GM21526 (cell line): ENCODE measurements at regions not wholly inside any gene's neighbourhood (a gene's known extent, or its start where the extent isn't known, plus 50 kb on each side); places are given as distances from the start of the nearest gene placed in this dataset.
"Not testable (repeated sequence)": the region's sequence is repeated elsewhere in the genome, so short reads cannot be mapped to it uniquely, and the experiment has no call there.

Experiments
- ATAC-seq: cut with Tn5 transposase; IDR thresholded peaks from one replicate; pipeline ENCODE4 v1.9.1; 2021; ENCODE audit warnings: moderate library complexity; ENCODE audit not compliant: unreplicated experiment, low FRiP score

DNA sequence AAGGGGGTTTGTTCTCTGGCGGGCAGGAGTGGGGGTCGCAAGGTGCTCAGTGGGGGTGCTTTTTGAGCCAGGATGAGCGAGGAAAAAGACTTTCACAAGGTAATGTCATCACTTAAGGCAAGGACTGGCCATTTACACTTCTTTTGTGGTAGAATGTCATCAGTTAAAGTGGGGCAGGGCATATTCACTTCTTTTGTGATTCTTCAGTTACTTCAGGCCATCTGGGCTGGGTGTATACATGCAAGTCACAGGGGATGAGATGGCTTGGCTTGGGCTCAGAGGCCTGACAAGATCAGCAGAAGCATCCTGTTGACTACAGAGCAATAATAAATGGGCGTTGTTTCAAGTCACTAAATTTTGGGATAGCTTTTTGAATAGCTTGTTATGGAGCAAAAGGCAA, 586.4 kb upstream of the MBL2 start:
- ATAC-seq = not testable (repeated sequence)

DNA sequence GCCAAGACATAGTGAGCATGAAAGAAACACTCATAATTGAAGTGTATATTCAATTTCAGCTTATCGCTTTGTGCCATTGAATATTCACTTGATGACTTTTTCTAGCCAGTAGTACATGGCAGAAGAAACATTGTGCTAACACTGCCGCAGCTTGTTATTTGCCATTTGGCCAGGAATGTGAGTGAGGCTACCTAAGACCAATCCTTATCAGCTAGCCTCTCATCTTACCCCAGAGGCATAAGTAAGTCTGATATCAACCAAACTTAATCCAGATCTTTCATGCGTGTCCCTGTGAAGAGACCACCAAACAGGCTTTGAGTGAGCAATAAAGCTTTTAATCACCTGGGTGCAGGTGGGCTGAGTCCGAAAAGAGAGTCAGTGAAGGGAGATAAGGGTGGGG, 586.0 kb upstream of the MBL2 start:
- ATAC-seq = no peak

DNA sequence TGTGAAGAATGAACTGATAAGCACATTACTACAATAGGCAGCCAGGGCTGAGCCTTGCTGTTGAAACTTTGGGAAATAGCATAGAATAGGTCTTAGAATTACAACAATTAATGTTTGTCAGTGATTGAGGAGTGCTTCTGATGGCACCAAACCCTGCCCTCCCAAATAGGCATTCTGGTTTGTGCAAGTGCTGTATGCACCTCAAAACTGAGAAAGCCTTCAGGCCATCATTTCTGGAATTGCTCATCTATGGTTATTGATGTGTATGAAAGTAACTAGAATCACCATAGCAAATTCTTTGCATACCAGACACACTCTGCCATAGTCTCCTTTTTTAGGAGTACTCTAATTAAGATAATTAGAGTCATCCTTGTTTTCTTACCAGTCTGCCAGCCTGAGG, 585.0 kb upstream of the MBL2 start:
- ATAC-seq = no peak

DNA sequence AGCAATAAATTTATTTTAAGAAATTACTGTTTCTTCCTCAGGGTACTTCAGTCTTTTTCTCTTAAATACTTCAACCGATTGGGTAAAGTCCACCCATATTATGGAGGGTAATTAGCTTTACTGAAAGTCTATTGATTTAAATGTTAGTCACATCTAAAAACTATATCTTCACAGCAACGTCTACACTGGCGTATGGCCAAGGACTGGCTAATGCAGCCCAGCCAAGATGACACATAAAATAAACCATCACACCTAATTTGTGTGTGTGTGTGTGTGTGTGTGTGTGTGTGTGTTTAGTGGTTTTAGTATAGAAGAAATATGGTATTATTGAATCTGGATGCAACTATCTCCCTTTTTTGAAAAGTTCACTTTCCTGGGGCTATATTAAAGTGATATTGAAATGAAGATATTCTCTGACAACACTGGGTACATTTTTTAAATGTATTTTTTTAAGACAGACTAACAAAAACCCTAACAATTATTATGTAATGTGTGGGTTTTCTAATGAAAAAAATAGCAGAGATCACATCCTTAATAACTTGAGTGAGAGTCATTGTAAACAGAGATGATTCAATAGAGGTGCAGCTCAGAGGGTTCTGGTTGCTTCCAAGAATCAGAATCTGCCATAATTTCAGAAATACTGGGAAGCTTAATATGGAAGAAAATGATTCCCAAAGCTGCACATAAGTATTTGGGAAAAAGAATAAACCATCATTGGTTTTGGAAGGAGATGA, 584.2 kb upstream of the MBL2 start:
- ATAC-seq = no peak

DNA sequence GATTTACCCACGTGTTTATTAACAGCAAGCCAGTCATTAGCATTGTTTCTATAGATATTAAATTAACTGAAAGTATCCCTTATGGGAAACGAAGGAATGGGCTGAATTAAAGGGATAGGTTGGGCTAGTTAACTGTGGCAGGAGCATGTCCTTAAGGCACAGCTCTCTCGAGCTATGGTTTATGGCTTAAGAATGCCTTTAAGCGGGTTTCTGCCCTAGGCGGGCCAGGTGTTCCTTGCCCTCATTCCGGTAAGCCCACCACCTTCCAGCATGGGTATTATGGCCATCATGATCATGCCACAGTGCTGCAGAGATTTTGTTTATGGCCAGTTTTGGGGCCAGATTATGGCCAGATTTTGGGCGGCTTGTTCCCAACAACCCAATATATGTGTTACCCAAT, 569.9 kb upstream of the MBL2 start:
- not testable (repeated sequence) for ATAC-seq

DNA sequence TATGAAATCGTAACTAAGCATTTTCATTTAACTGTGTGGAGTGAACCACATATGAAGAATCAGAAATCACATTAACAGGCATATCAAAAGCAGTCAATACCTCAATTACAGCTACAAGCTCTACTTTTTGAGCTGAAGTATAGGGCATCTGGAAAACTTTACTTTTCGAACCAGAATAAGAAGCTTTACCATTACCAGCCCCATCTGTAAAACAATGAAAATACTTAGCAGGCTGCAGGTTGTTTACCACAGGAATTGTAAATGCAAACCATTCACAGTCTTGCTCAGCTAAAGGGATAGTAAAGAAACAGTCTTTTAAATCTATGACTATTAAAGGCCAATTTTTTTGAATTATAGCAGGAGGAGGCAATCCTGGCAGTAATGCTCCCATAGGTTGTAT, 565.6 kb upstream of the MBL2 start:
- ATAC-seq = not testable (repeated sequence)

DNA sequence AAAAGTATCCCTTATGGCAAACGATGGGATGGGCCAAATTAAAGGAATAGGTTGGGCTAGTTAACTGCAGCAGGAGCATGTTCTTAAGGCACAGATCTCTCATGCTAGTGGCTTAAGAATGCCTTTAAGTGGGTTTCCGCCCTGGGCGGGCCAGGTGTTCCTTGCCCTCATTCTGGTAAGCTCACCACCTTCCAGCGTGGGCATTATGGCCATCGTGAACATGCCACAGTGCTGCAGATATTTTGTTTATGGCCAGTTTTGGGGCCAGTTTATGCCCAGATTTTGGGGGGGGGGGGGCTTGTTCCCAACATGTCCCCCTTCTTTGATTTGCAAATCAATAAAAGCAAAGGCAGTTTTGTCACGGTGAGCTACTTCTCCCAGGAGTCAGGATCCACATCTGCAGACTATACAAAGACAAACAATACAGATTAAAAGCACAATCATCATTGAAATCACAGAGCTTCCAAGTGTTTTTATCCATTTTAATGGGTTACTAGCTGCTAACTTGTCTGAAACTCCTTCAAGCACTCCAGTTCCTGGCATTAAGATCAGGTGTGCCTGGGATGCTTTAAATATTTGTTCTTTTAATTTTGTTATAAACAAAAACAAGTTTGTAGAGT, 563.3 kb upstream of the MBL2 start:
- ATAC-seq = not testable (repeated sequence)

DNA sequence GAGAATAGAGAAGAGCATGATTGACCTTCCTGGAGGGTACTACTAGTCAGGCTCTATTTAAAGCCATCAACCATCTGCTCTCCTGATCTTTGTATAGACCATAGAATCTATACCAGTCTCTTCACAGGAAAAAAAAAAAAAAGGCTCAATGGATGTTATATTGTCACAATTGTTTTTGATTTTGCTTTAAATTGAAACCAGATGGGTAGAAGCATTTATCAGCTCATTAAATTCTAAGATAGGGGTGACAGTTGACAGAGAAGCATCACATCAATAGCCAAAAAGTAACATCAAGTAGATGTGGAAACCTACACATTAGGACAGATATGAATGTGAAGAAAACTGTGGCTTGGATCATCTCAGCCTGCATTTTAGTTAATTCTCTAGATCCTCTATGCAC, 558.9 kb upstream of the MBL2 start:
- ATAC-seq = no peak

DNA sequence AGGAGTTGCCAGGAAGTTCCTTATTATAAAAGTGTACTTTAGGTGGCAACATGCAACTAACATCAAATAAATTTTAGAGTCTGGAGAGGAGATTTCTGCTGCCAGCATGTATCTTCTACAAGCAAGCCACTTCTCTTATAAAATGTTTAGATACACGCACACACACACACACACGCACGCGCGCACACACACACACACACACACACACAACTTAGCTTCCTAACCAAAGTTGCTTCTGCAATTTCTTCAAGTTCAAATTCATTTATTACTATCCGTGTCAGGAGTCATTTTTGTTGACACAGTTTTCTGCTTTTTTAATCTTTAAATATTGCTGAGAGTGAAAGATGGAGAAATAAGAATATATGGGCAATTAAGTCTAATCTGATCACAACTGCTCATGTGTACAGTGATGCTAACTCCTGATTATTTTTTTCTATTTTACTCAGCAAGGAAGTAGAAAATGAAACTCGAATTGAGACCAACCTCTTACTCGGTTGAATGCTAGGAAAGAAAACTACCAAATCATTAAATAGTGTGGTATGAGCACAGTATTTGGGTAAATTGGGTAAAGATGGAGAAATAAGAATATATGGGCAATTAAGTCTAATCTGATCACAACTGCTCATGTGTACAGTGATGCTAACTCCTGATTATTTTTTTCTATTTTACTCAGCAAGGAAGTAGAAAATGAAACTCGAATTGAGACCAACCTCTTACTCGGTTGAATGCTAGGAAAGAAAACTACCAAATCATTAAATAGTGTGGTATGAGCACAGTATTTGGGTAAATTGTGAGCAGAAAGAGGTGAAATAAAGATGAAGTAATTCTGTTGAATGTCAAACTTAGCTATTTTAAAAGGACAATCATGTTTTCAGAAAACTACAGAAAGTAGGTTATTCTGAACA, 554.1 kb upstream of the MBL2 start:
- not testable (repeated sequence) for ATAC-seq

DNA sequence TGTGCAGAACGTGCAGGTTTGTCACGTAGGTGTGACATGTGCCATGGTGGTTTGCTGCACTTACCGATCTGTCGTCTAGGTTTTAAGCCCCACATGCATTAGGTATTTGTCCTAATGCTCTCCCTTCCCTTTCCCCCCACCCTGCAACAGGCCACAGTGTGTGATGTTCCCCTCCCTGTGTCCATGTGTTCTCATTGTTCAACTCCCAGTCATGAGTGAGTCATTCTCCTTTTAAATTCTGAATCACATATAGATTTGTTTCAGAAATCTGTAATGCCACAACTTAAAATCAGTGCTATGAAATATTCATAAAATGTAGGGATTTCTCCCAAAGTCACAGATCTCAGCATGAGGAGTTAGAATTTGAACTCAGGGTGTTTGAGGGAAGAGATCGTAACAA, 552.5 kb upstream of the MBL2 start:
- no peak for ATAC-seq

DNA sequence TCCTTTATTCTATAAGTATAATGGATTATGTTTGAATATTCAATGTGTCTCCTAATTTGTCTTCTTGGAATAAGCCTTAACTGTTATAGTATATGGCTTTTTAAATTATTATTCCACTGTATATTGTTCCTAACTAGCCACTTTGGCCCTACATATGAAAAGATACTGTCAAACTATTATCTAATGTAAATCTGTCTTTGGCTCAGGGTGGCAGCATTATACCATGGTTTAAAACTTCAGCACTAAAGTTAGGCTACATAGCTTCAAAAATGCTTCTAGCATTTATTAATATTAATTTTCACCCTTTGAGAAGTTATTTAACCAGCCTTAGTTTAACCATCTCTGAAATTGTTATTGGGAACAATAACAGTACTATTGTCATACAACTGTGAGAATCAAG, 543.1 kb upstream of the MBL2 start:
- ATAC-seq = no peak

DNA sequence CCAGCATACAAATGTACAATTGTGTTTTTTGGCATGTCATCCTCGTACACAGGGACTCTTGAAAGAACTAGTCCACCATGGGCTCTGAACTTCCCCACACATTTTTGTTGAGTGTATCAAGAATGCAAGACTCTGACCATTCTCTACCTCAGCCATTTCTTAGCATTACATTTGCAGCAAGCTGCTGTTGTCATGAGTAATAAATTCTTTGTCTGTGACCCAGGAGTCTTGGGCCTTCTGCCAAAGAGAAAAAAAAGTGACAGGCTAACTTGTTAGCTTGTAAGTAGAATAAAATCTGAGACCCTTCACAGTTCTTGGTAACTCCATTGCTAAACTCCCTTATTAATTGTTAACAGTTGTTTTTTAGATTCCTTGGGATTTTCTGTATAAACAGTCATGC, 542.3 kb upstream of the MBL2 start:
- ATAC-seq = no peak

DNA sequence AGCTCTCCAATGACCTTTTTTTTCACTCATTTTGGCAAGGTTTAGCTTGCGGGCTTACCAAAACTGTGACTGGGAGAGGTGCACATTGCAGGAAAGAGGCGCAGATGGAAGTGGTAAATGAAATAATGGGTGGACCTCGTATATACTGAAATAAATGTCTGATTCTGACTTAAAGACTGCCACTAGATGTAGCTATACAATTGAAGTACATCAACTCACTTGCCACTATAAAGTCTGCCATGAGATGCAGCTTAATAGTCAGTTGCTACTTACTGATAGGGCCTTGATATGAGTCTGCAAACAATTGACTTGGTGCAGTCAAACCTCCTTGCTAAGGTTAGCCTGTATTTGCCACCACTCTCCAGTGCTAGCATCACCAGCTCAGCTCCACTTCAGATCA, 525.9 kb upstream of the MBL2 start:
- ATAC-seq = no peak

DNA sequence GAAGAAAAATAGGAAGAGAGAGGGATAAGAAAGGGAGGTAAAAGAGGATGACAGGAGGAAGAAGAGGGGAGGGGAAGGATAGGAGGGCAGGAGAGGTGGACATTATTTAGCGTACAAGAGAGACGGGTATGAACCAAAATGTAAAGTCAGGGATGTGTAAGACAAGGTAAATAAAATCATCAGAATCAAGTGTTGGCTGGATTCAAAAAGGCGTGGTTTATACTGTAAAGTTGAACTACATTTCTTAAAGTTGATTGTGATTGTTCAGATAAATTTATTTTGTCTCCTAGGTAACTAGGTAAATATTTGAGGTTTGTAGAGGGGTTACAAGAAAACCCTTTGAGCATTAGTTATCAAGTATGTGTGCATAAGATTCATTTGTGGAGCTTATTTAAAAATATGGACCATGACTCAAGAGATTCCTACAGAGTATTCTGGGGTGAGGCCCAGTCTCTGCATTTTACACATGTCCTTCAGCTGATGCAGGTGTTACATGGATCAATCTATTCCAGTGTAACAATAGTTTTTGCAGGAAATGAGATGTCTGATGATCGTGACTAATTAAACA, 512.1 kb upstream of the MBL2 start:
- ATAC-seq = no peak

DNA sequence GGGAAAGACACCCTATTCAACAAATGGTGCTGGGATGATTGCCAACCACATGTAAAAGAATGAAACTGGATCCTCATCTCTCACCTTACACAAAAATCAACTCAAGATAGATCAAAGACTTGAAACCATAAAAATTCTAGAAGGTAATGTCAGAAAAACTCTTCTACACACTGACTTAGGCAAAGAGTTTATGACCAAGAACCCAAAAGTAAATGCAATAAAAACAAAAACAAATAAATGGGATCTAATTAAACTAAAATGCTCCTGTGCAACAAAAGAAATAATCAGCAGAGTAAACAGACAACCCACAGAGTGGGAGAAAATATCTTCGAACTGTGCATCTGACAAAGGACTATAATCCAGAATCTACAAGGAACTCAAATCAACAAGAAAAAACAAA, 504.2 kb upstream of the MBL2 start:
- ATAC-seq = no peak

DNA sequence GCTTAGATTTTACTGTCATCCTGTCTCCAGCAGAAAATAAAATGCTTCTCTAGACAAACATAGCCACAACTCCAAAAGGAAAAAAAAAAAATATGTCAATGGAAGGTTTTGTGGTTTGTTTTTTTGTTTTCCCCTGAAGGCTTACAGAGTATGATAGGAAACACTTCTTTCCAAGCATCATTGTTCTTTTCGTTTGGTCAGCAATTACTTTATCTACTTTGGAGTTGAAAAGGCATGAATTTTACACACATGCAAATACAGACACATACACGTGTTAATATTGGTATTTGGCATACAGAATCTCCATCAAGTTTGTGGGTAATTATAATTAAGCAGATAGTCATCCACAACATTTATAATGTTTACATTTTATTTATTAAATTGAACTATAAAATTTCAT, 496.9 kb upstream of the MBL2 start:
- no peak for ATAC-seq

DNA sequence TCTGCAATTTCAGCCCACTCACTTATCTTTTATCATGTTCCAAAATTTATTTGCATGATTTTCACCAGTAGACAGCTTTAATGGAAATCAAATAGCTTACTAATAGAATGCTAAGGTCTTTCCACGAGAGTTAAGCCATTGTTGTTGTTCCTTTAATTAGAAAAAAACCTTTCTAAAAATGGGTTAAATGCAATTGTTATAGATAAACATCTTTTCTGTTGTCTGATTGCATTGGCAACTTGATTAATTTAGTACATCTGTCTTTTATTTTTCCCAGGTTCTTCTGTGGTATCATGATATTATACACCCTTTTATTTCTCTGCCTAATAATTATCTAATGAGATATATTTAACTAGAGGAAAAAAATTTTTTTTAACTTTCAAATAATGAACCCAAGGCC, 487.6 kb upstream of the MBL2 start:
- no peak for ATAC-seq

DNA sequence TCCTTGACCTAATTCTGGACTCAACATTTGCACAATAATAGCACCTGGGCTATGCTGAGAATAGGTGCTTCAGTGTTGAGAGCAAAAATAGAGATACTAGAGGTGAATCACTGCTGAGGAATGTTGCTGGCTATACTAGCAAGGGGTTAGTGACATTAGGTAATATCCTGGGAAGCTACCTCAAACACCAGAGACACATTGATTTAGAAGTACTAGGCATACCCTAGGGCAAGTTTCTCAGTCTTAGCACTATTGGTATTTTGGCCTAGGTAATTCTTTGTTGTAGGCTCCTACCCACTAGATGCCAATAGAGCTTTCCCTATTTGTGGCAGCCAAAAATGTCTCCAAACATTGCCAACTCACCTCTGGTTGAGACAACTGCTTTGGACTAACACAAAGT, 484.0 kb upstream of the MBL2 start:
- ATAC-seq = no peak

DNA sequence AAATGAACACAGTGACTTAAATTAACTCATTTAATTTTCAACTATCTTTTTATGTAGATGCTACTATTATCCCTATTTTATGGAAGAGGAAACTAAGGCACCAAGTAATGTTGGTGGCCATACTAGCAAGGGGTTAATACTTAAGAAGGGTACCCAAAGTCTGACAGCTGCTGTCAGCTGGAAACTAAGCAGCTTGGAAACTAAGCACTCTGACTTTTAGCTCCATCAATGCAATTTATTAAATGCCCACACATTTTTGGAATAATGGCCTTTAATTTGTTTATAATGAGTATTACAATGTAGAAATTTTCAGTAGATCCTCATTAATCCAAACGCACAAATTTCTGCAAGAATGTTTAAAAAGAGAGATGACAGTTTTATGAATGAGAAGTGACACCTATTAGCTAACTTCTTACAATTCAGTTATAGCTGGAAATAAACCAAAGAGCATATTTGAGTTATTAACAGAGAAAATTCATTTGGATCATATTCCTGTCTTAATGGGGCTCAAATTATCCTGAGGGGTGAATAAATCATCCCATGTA, 483.1 kb upstream of the MBL2 start:
- no peak for ATAC-seq

DNA sequence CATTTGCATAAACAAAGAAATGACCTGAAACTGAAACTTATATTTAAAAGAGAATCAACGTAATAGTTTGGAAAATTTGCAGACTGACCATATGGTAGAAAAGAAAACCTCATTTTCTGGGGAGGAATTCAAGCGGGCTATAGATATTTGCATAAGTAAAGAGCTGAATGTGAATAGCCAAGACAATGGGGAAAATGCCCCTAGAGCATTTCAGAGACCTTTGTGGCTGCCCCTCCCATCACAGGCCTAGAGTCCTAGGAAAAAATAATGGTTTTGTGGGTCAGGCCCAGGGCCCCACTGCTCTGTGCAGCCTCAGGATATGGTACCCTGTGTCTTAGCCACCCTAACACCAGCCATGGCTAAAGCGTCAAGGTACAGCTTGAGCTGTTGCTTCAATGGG, 480.6 kb upstream of the MBL2 start:
- no peak for ATAC-seq

DNA sequence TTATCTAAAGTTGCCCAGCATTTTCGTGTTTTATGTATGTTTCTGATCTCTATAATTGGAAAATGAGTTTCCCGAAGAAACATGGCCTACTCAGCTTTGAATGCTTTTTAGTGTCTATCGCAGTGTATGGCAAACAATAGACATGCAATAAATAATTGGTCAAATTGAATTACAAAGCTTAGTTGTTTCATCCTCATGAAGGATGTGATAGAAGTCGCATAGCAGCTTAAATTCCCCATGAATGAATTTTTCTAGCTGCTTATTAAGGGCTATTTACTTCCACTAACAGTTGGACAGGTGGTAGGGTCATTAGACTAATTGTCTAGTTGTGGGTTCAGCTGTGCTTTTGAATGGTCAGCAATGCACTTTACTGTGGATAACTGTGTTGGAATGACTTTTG, 467.3 kb upstream of the MBL2 start:
- ATAC-seq = no peak
